Mesothelial cell of epicardium (in vitro differentiated cells): ENCODE measurements at regions not wholly inside any gene's neighbourhood (a gene's known extent, or its start where the extent isn't known, plus 50 kb on each side); places are given as distances from the start of the nearest gene placed in this dataset.

Source experiments
- DNase-seq, 2 experiments: peaks; one replicate each; pipeline ENCODE4 v3.0.0; 2021; ENCODE audit warnings: low spot score in 2 of 2; ENCODE audit not compliant: unreplicated experiment in 2 of 2
- H3K27ac Mint-ChIP-seq: 2 replicates; pipeline ENCODE4 v1.8.0; 2021; ENCODE audit warnings: mixed read lengths
- H3K27me3 Mint-ChIP-seq: 2 replicates; pipeline ENCODE4 v1.8.0; 2021; ENCODE audit warnings: low read depth, mixed read lengths
- H3K36me3 Mint-ChIP-seq: 2 replicates; pipeline ENCODE4 v1.8.0; 2021; ENCODE audit warnings: mixed read lengths
- H3K4me1 Mint-ChIP-seq: 2 replicates; pipeline ENCODE4 v1.8.0; 2021; ENCODE audit warnings: mixed read lengths
- H3K4me3 Mint-ChIP-seq: 2 replicates; pipeline ENCODE4 v1.8.0; 2021; ENCODE audit warnings: mild to moderate bottlenecking, moderate library complexity, mixed read lengths
- H3K9me3 Mint-ChIP-seq: 2 replicates; pipeline ENCODE4 v1.8.0; 2021; ENCODE audit warnings: mixed read lengths
- TF ChIP-seq, protein P1 (sequence below): fragments of 200-600 bp; sonication (generic); IDR thresholded peaks from one replicate; pipeline ENCODE4 v1.5.0; 2021; ENCODE audit warnings: antibody characterized with exemption; ENCODE audit not compliant: unreplicated experiment

DNA sequence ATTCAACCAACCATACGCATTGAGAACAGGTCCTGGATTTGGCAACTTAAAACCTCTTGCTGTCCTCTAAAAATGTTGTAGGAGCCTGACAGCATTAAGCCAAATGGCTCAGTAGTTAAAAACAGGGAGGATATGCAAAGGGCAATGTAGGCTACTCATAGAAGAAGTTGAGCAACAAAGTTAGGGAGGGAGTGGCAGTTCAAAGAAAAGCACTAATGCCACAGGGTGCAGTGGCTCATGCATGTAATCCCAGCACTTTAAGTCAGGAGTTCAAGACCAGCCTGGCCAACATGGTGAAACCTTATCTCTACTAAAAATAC lies 92.9 kb upstream of the ERG start:
- Mint-ChIP-seq H3K9me3 (no peaks in the 10 kb centered on the region), H3K36me3 (no peaks in the 10 kb centered on the region), H3K4me1 (no peaks in the 10 kb centered on the region), H3K27ac (no peak overlapping the region), H3K4me3 (no peak overlapping the region), H3K27me3 (peaks cover 55% of the 10 kb centered on the region)
- DNase-seq: no peak
- TF ChIP-seq, protein P1, sequence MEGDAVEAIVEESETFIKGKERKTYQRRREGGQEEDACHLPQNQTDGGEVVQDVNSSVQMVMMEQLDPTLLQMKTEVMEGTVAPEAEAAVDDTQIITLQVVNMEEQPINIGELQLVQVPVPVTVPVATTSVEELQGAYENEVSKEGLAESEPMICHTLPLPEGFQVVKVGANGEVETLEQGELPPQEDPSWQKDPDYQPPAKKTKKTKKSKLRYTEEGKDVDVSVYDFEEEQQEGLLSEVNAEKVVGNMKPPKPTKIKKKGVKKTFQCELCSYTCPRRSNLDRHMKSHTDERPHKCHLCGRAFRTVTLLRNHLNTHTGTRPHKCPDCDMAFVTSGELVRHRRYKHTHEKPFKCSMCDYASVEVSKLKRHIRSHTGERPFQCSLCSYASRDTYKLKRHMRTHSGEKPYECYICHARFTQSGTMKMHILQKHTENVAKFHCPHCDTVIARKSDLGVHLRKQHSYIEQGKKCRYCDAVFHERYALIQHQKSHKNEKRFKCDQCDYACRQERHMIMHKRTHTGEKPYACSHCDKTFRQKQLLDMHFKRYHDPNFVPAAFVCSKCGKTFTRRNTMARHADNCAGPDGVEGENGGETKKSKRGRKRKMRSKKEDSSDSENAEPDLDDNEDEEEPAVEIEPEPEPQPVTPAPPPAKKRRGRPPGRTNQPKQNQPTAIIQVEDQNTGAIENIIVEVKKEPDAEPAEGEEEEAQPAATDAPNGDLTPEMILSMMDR: no peak

DNA sequence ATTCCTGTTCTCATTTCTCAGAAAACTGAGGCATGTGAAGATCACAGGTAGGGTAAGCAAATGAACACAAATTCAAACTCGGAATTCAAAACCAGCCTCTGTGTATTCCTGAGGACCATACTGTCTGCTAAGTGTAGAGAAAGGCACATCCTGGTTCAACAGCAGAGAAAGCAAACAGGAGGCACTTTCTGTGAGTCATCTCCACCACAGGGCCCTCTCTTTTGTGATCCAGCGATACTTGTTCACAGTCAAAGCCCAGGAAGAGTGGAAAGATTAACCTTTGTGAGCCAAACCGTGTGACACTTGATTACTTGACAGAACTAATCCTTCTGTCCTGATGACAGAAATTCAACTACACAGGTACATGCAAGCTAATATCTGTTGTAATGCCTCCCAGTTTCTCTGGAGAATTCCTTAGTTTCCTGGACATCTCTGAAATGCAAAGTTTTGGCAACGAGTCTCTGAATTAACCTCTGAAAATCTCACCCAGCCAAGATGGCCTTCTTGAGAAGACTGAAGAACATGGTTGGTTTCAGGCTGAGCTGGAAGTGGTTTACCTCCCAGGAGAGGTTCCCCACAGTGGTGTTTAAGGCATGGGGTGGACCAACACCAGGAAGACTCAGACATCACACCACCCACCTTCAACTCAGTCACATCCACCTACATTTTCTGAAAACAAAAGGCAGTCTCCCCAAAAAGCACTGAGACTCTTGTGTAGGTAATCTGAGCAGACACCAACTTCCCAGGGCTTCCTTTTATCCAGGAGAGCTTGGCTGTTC lies 98.2 kb upstream of the ERG start:
- no peak overlapping the region for H3K4me3 Mint-ChIP-seq
- no peaks in the 10 kb centered on the region for H3K9me3 Mint-ChIP-seq
- no peak for DNase-seq
- no peaks in the 10 kb centered on the region for H3K36me3 Mint-ChIP-seq
- peaks cover 63% of the 10 kb centered on the region for H3K27me3 Mint-ChIP-seq
- H3K4me1 Mint-ChIP-seq: no peaks in the 10 kb centered on the region
- TF ChIP-seq, protein P1: no peak
- H3K27ac Mint-ChIP-seq: no peak overlapping the region

DNA sequence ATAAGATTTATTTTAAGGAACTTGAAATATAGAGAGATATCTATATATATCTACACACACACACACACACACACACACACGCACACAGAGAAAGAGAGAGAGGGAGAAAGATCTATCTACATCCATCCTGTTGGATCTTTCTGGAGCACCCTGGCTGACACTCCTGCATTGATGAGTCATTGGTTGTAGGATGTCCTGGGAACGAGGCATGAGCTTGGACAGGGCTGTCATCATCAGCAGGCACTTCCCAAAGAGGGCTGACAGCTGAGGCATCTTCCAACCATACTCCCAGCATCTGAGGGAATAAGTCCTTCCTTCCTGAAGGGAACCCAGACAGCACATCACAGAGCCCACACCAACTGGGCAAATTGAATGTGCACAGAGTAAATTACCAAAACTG lies 99.1 kb upstream of the ERG start:
- H3K4me1 Mint-ChIP-seq: no peaks in the 10 kb centered on the region

DNA sequence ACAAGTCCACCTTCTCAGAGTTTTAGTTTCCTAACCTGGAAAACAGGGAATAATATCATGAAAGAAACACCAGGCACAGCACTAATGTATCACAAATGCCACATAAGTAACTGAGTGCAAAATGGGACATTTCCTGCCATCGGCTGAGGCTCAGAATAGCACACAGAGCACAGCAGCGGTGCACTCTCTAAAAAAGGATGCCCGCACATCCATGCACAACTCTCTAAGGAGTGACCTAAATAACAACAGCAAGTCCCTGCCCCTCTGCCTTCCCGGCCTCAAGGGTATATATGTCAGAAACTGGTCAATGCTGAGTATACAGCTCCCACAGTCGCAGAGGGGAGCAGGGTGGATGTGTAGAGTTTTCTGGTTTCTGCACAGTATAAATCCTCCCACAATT lies 100.1 kb upstream of the ERG start:
- TF ChIP-seq, protein P1: no peak
- peaks cover 60% of the 10 kb centered on the region for H3K27me3 Mint-ChIP-seq
- H3K4me3 Mint-ChIP-seq: no peak overlapping the region
- H3K4me1 Mint-ChIP-seq: no peaks in the 10 kb centered on the region
- H3K36me3 Mint-ChIP-seq: no peaks in the 10 kb centered on the region
- no peak for DNase-seq
- no peaks in the 10 kb centered on the region for H3K9me3 Mint-ChIP-seq
- H3K27ac Mint-ChIP-seq: no peak overlapping the region

More for the DNA sequence above, 99.1 kb upstream of the ERG start:
- no peaks in the 10 kb centered on the region for H3K9me3 Mint-ChIP-seq
- H3K27ac Mint-ChIP-seq: no peak overlapping the region
- no peak for DNase-seq
- H3K36me3 Mint-ChIP-seq: no peaks in the 10 kb centered on the region
- peaks cover 59% of the 10 kb centered on the region for H3K27me3 Mint-ChIP-seq
- H3K4me3 Mint-ChIP-seq: no peak overlapping the region
- TF ChIP-seq, protein P1: no peak

DNA sequence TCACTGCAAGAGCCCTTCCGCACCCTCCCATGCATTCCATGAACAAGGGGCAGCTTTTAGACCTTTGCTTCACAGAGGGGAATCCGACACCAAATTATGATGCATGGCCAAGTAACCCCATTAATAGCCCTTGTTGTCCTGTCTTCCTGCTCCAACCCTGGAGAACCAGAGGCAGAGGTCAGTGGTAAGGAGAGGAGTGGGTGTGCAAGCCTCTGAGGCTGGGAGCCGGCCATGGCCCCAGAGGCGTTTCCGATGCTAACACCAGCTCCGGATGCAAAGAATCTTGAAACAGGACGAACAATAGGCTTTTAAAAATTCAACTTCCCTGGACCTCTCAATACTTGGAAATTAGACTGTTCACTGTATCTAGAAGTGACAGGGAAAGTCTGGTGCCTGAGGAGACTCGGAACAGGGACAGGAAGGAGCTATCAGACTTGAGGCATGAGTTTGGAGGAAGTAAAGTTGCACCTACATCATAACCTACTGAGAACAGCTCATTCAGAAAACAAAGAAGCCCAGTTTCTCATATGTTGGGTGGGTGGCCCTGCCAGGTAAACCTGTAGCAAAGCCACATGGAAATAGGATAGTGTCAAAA lies 101.2 kb upstream of the ERG start:
- peaks cover 57% of the 10 kb centered on the region for H3K27me3 Mint-ChIP-seq
- no peak overlapping the region for H3K4me3 Mint-ChIP-seq
- H3K4me1 Mint-ChIP-seq: no peaks in the 10 kb centered on the region
- H3K9me3 Mint-ChIP-seq: no peaks in the 10 kb centered on the region
- no peak overlapping the region for H3K27ac Mint-ChIP-seq
- TF ChIP-seq, protein P1: no peak
- H3K36me3 Mint-ChIP-seq: no peaks in the 10 kb centered on the region
- no peak for DNase-seq
